ENCODE measurements at regions not wholly inside any gene's neighbourhood (a gene's known extent, or its start where the extent isn't known, plus 50 kb on each side); places are given as distances from the start of the nearest gene placed in this dataset.

GRCh38 chr2:176566496-176566895 is 297.3 kb downstream of the MTX2 start:
- ChIA-PET POLR2A (no interaction called here), CTCF (ENCODE audit: low intra/inter-chr PET ratio, low total read pairs) (no interaction called here)
- no peak overlapping the region for H3K4me2 ChIP-seq (ENCODE audit: low read depth, low read length)
- H3K9me3 ChIP-seq (ENCODE audit: low read length): no peaks in the 10 kb centered on the region
- H3K9ac ChIP-seq (ENCODE audit: insufficient read depth, low read depth, low read length): no peak overlapping the region
- H3K27ac ChIP-seq (ENCODE audit: extremely low read length, insufficient read depth, low read length): no peak overlapping the region
- no peaks in the 10 kb centered on the region for H3K79me2 ChIP-seq (ENCODE audit: insufficient read depth, low read length)
- intact Hi-C loops (cut with micrococcal nuclease; ENCODE audit: unreplicated experiment) (no loop called here), in situ Hi-C loops (cut with HindIII; ENCODE audit: extremely low pct_ligation_motif_present, low pct_unique_long_range_greater_than_20kb) (no loop called here)
- H3K27me3 ChIP-seq (ENCODE audit: control insufficient read depth in 1 of 2, insufficient read depth in 2 of 2, low read length in 2 of 2): no peaks in the 10 kb centered on the region; a peak in 3 of 5 replicates
- BruUV-seq (replicated peaks): no TSS peak
- FAIRE-seq (no peak), DNase-seq (ENCODE audit: low spot score) (no peak), ATAC-seq (no peak)
- H4K20me1 ChIP-seq (ENCODE audit: insufficient read depth, low read length): no peaks in the 10 kb centered on the region
- 6% methylated on average over 1 of the region's 1 CpG for WGBS (ENCODE audit: low lambda C conversion rate)
- H3K4me3 ChIP-seq (replicated peaks in 1 of 3; ENCODE audit: insufficient read depth in 1 of 3, low read depth in 2 of 3, low read length in 3 of 3): no peak overlapping the region
- no peak overlapping the region for H2AFZ ChIP-seq (ENCODE audit: low read length)
- H3K36me3 ChIP-seq (replicated peaks in 1 of 2; ENCODE audit: control insufficient read depth in 1 of 2, insufficient read depth in 2 of 2, low read length in 2 of 2): no peaks in the 10 kb centered on the region
- peaks cover 6% of the 10 kb centered on the region; the same call in 1 of the 2 replicates for H3K4me1 ChIP-seq (ENCODE audit: insufficient read depth, low read length)
- TF ChIP-seq TIGD3 (CRISPR knock-in tag; IDR thresholded peaks at IDR 0.05; ENCODE audit: borderline replicate concordance): no peak
- no peak for TF ChIP-seq PLRG1 (conservative IDR thresholded peaks at IDR 0.05)
- no peak for TF ChIP-seq ZFYVE20 (CRISPR knock-in tag; IDR thresholded peaks at IDR 0.05; ENCODE audit: borderline replicate concordance, low read depth)
- no peak for TF ChIP-seq ZNF225 (CRISPR knock-in tag; IDR thresholded peaks at IDR 0.05)
- no peak for TF ChIP-seq UBTF (CRISPR knock-in tag; IDR thresholded peaks at IDR 0.05)
- TF ChIP-seq RBM22 (optimal IDR thresholded peaks at IDR 0.05; ENCODE audit: low read length): no peak
- no peak for TF ChIP-seq ZNF747 (CRISPR knock-in tag; IDR thresholded peaks at IDR 0.05; ENCODE audit: borderline replicate concordance)
- TF ChIP-seq NBN (conservative IDR thresholded peaks at IDR 0.05): no peak
- no peak for TF ChIP-seq AKNA (CRISPR knock-in tag; IDR thresholded peaks at IDR 0.05; ENCODE audit: borderline replicate concordance)
- no peak for TF ChIP-seq ZNF841 (CRISPR knock-in tag; IDR thresholded peaks at IDR 0.05; ENCODE audit: borderline replicate concordance)
- no peak for TF ChIP-seq HHEX (CRISPR knock-in tag; IDR thresholded peaks at IDR 0.05)
- no peak for TF ChIP-seq GPBP1L1 (CRISPR knock-in tag; IDR thresholded peaks at IDR 0.05)
- no peak for TF ChIP-seq FOXK2 (IDR thresholded peaks at IDR 0.05)

Measured in HepG2 (cell line).